Fibroblast of lung (primary cell): ENCODE measurements at regions not wholly inside any gene's neighbourhood (a gene's known extent, or its start where the extent isn't known, plus 50 kb on each side); places are given as distances from the start of the nearest gene placed in this dataset.

Source experiments
- DNase-seq, 2 donors: peaks; one replicate each; pipeline versions ENCODE4 v3.0.0 to v3.0.0-alpha.2; 2010; ENCODE audit warnings: low read depth in 2 of 2
- H2AFZ ChIP-seq: 2 replicates; pipeline ENCODE4 v1.5.1; 2012; ENCODE audit warnings: low read length, control low read depth, inconsistent platforms
- H3K27ac ChIP-seq: 2 replicates; pipeline ENCODE4 v1.5.1; 2011; ENCODE audit warnings: low read length, control low read depth; ENCODE audit not compliant: insufficient read depth
- H3K27me3 ChIP-seq: 2 replicates; pipeline ENCODE4 v1.5.1; 2011; ENCODE audit warnings: mild to moderate bottlenecking, low read length; ENCODE audit not compliant: control insufficient read depth, insufficient read depth
- H3K36me3 ChIP-seq: 2 replicates; pipeline ENCODE4 v1.5.1; 2011; ENCODE audit warnings: low read length; ENCODE audit not compliant: control insufficient read depth, insufficient read depth
- H3K4me1 ChIP-seq: 2 replicates; pipeline ENCODE4 v1.5.1; 2011; ENCODE audit warnings: low read length; ENCODE audit not compliant: control insufficient read depth, insufficient read depth; ENCODE audit errors: extremely low read depth
- H3K4me2 ChIP-seq: 2 replicates; pipeline ENCODE4 v1.5.1; 2011; ENCODE audit warnings: low read length, control low read depth; ENCODE audit not compliant: insufficient read depth; ENCODE audit errors: extremely low read depth
- H3K4me3 ChIP-seq, 4 experiments: fragments of 200-600 bp in 1 of 4; sonication (generic) in 1 of 4; replicated peaks in 1 of 4; 2 replicates each; pipeline ENCODE4 v1.5.1; 2011 to 2016; ENCODE audit warnings: low read length in 4 of 4, low read depth in 3 of 4, mild to moderate bottlenecking in 3 of 4, control low read depth in 2 of 4, inconsistent platforms in 1 of 4, mixed read lengths in 1 of 4; ENCODE audit not compliant: insufficient read depth in 1 of 4; ENCODE audit errors: control extremely low read depth in 1 of 4
- H3K79me2 ChIP-seq: 2 replicates; pipeline ENCODE4 v1.5.1; 2012; ENCODE audit warnings: mild to moderate bottlenecking, low read length, inconsistent platforms; ENCODE audit not compliant: control insufficient read depth, insufficient read depth
- H3K9ac ChIP-seq: 2 replicates; pipeline ENCODE4 v1.5.1; 2011; ENCODE audit warnings: mild to moderate bottlenecking, low read length, control low read depth; ENCODE audit not compliant: insufficient read depth
- H3K9me3 ChIP-seq: 2 replicates; pipeline ENCODE4 v1.5.1; 2012; ENCODE audit warnings: low read depth, low read length; ENCODE audit not compliant: control insufficient read depth, insufficient read depth
- H4K20me1 ChIP-seq: 2 replicates; pipeline ENCODE4 v1.5.1; 2011; ENCODE audit warnings: low read length; ENCODE audit not compliant: control insufficient read depth, insufficient read depth; ENCODE audit errors: extremely low read depth
- CTCF ChIP-seq, 2 donors: IDR thresholded peaks in 1 of 2; conservative IDR thresholded peaks in 1 of 2; 1 replicate in 1 of 2; 2 replicates in 1 of 2; pipeline ENCODE4 v1.5.1; 2011 to 2012; ENCODE audit warnings: low read length in 2 of 2, control low read depth in 1 of 2, inconsistent platforms in 1 of 2, low read depth in 1 of 2, mild to moderate bottlenecking in 1 of 2
- EZH2 ChIP-seq: IDR thresholded peaks from 2 replicates; pipeline ENCODE4 v1.5.1; 2012; ENCODE audit warnings: low read length, control low read depth, mild to moderate bottlenecking; ENCODE audit errors: missing control alignments

GRCh38 chr3:176584413-176585176, 612.7 kb downstream of the TBL1XR1 start:
- no peaks in the 10 kb centered on the region for H3K79me2 ChIP-seq
- no peak overlapping the region for H3K4me2 ChIP-seq
- H3K27ac ChIP-seq: no peak overlapping the region
- H3K9me3 ChIP-seq: no peaks in the 10 kb centered on the region
- H2AFZ ChIP-seq: no peak overlapping the region
- H4K20me1 ChIP-seq: no peaks in the 10 kb centered on the region
- H3K9ac ChIP-seq: no peak overlapping the region
- TF ChIP-seq CTCF (conservative IDR thresholded peaks at IDR 0.05 in 1 of 2, IDR thresholded peaks at IDR 0.05 in 1 of 2; ENCODE audit: low read depth in 1 of 2, low read length in 2 of 2) (no peak), EZH2 (no peak)
- DNase-seq: peak; percentile 35 to 80
- no peak overlapping the region for H3K4me3 ChIP-seq
- H3K36me3 ChIP-seq: no peaks in the 10 kb centered on the region
- H3K4me1 ChIP-seq: no peaks in the 10 kb centered on the region
- H3K27me3 ChIP-seq: no peaks in the 10 kb centered on the region

- Histone ChIP-seq H3K79me2 (no peaks in the 10 kb centered on the region), H3K27me3 (no peaks in the 10 kb centered on the region)
- no peak for TF ChIP-seq CTCF (conservative IDR thresholded peaks at IDR 0.05 in 1 of 2, IDR thresholded peaks at IDR 0.05 in 1 of 2; ENCODE audit: low read depth in 1 of 2, low read length in 2 of 2)
- TF ChIP-seq EZH2: no peak
These were observed 613.3 kb downstream of the TBL1XR1 start for GRCh38 chr3:176583956-176584355.

GRCh38 chr3:176581589-176581988, 615.7 kb downstream of the TBL1XR1 start:
- Histone ChIP-seq H3K4me1 (no peaks in the 10 kb centered on the region), H3K4me2 (no peak overlapping the region), H3K36me3 (no peaks in the 10 kb centered on the region), H3K79me2 (no peaks in the 10 kb centered on the region), H2AFZ (no peak overlapping the region), H4K20me1 (no peaks in the 10 kb centered on the region), H3K27ac (no peak overlapping the region), H3K9me3 (no peaks in the 10 kb centered on the region), H3K27me3 (no peaks in the 10 kb centered on the region), H3K4me3 (no peak overlapping the region), H3K9ac (no peak overlapping the region)
- TF ChIP-seq CTCF (conservative IDR thresholded peaks at IDR 0.05 in 1 of 2, IDR thresholded peaks at IDR 0.05 in 1 of 2; ENCODE audit: low read depth in 1 of 2, low read length in 2 of 2) (no peak), EZH2 (no peak)
- no peak for DNase-seq

More at GRCh38 chr3:176583956-176584355, 613.3 kb downstream of the TBL1XR1 start:
- H3K4me2 ChIP-seq: no peak overlapping the region
- H4K20me1 ChIP-seq: no peaks in the 10 kb centered on the region
- H3K9me3 ChIP-seq: no peaks in the 10 kb centered on the region
- H3K36me3 ChIP-seq: no peaks in the 10 kb centered on the region
- H3K4me3 ChIP-seq: no peak overlapping the region
- H2AFZ ChIP-seq: no peak overlapping the region
- no peak overlapping the region for H3K9ac ChIP-seq
- no peak overlapping the region for H3K27ac ChIP-seq
- DNase-seq: no peak
- H3K4me1 ChIP-seq: no peaks in the 10 kb centered on the region
